HG02678 (cell line): ENCODE measurements at regions not wholly inside any gene's neighbourhood (a gene's known extent, or its start where the extent isn't known, plus 50 kb on each side); places are given as distances from the start of the nearest gene placed in this dataset.

ENCODE experiments used
- ATAC-seq: cut with Tn5 transposase; IDR thresholded peaks from one replicate; pipeline ENCODE4 v1.9.1; 2021; ENCODE audit warnings: mild to moderate bottlenecking, moderate library complexity; ENCODE audit not compliant: unreplicated experiment

- no peak for ATAC-seq
Measured at GRCh38 chrX:66328950-66329596, 165.0 kb downstream of the HEPH start.

GRCh38 chrX:66360894-66361293, 196.8 kb downstream of the HEPH start:
- ATAC-seq: no peak

GRCh38 chrX:66384722-66385121, 220.7 kb downstream of the HEPH start:
- no peak for ATAC-seq

GRCh38 chrX:66399273-66399672, 235.2 kb downstream of the HEPH start:
- no peak for ATAC-seq

GRCh38 chrX:66402165-66402564, 236.7 kb downstream of the EDA2R start:
- ATAC-seq: no peak

- peak; percentile 62 for ATAC-seq
Measured at GRCh38 chrX:66408507-66408906, 230.4 kb downstream of the EDA2R start.

- ATAC-seq: no peak
Measured at GRCh38 chrX:66410806-66411205, 228.1 kb downstream of the EDA2R start.
